Colonic mucosa (tissue), 4 donors: ENCODE measurements at regions not wholly inside any gene's neighbourhood (a gene's known extent, or its start where the extent isn't known, plus 50 kb on each side); places are given as distances from the start of the nearest gene placed in this dataset.

Experiments
- DNase-seq: peaks from one replicate; pipeline ENCODE4 v3.0.0-alpha.2; 2020
- H3K27ac ChIP-seq: fragments of 200-600 bp; one replicate; pipeline ENCODE4 v1.8.0; 2021
- H3K27me3 ChIP-seq: fragments of 200-600 bp; one replicate; pipeline ENCODE4 v1.8.0; 2021
- H3K36me3 ChIP-seq: fragments of 200-600 bp; one replicate; pipeline ENCODE4 v1.8.0; 2021
- H3K4me1 ChIP-seq: fragments of 200-600 bp; one replicate; pipeline ENCODE4 v1.8.0; 2021; ENCODE audit warnings: mild to moderate bottlenecking
- H3K4me3 ChIP-seq: fragments of 200-600 bp; one replicate; pipeline ENCODE4 v1.8.0; 2021
- H3K9ac ChIP-seq, 2 donors: one replicate each; pipeline ENCODE4 v1.7.0; 2013; ENCODE audit warnings: control low read depth in 2 of 2, low read depth in 2 of 2, low read length in 2 of 2
- H3K9me3 ChIP-seq: fragments of 200-600 bp; one replicate; pipeline ENCODE4 v1.8.0; 2021
- intact Hi-C: fragments of 100-400 bp; cut with DNase I; formaldehyde crosslinking; loops from one replicate; pipeline ENCODE4 v1.14.1; 2022
- TF ChIP-seq, protein P1 (sequence below): fragments of 200-600 bp; IDR thresholded peaks from one replicate; pipeline ENCODE4 v1.8.0; 2022; ENCODE audit warnings: antibody characterized with exemption, mild to moderate bottlenecking
- donor health status: healthy.
- donor health status: DM: no; HTN: no; CAD: no.
- donor health status: DM: no; HTN: no; CAD: no.

DNA sequence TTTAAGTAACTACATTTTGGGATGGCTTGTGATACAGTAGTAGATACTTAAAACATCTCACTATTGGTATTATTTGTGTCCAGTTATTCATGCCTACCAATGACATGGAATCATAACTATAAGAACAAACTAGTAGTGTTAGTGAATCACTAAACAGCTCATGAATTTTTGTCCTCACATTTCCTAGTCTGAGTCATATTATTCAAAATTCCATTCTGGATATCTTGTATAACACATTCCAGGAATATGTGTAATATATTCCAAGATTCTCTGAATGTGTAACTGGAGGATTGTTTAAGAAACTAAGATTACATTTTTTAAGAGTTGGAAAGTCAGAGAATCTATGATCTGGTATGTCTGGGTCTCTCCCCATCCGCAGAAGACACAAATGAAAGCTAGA is 565.3 kb upstream of the ZNF608 start:
- intact Hi-C loops = no loop called here
- no peaks in the 10 kb centered on the region for H3K36me3 ChIP-seq

GRCh38 chr5:125313555-125313954 is 567.1 kb upstream of the ZNF608 start:
- H3K27me3 ChIP-seq = no peaks in the 10 kb centered on the region
- no peak overlapping the region for H3K4me3 ChIP-seq
- H3K4me1 ChIP-seq = no peaks in the 10 kb centered on the region
- no peaks in the 10 kb centered on the region for H3K36me3 ChIP-seq
- no peak overlapping the region for H3K9ac ChIP-seq
- intact Hi-C loops = no loop called here
- no peak for DNase-seq
- no peak overlapping the region for H3K27ac ChIP-seq
- TF ChIP-seq, protein P1, sequence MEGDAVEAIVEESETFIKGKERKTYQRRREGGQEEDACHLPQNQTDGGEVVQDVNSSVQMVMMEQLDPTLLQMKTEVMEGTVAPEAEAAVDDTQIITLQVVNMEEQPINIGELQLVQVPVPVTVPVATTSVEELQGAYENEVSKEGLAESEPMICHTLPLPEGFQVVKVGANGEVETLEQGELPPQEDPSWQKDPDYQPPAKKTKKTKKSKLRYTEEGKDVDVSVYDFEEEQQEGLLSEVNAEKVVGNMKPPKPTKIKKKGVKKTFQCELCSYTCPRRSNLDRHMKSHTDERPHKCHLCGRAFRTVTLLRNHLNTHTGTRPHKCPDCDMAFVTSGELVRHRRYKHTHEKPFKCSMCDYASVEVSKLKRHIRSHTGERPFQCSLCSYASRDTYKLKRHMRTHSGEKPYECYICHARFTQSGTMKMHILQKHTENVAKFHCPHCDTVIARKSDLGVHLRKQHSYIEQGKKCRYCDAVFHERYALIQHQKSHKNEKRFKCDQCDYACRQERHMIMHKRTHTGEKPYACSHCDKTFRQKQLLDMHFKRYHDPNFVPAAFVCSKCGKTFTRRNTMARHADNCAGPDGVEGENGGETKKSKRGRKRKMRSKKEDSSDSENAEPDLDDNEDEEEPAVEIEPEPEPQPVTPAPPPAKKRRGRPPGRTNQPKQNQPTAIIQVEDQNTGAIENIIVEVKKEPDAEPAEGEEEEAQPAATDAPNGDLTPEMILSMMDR = no peak
- H3K9me3 ChIP-seq = no peaks in the 10 kb centered on the region

More for the DNA sequence above, 565.3 kb upstream of the ZNF608 start:
- Histone ChIP-seq H3K27me3 (no peaks in the 10 kb centered on the region), H3K4me3 (no peak overlapping the region), H3K4me1 (no peaks in the 10 kb centered on the region), H3K27ac (no peak overlapping the region), H3K9me3 (no peaks in the 10 kb centered on the region), H3K9ac (no peak overlapping the region)
- TF ChIP-seq, protein P1 = no peak
- DNase-seq = no peak

- H3K36me3 ChIP-seq = no peaks in the 10 kb centered on the region
- no peaks in the 10 kb centered on the region for H3K9me3 ChIP-seq
- intact Hi-C loops = no loop called here
- no peak overlapping the region for H3K27ac ChIP-seq
- H3K9ac ChIP-seq = no peak overlapping the region
- no peak overlapping the region for H3K4me3 ChIP-seq
- H3K4me1 ChIP-seq = no peaks in the 10 kb centered on the region
- H3K27me3 ChIP-seq = no peaks in the 10 kb centered on the region
- TF ChIP-seq, protein P1 = no peak
- DNase-seq = no peak
These were observed 568.9 kb upstream of the ZNF608 start for GRCh38 chr5:125315306-125315705.

DNA sequence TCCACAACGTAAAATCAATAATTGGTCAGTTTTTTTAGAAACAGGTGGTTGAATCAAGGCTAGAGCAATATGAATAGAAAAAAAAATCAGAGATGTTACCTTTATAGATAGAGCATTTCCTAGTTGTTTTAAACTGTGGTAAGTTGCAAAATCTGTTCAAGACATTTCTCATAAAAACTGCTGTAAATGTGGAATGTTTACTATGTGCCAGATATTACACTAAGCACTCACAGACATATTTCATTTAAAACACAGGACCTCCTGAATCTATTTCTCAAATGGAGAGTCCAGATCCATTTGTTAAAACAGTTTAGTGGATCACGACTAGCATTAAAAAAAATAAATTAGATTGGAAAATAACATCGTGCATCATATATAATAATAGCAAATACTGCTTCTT is 570.0 kb upstream of the ZNF608 start:
- Histone ChIP-seq H3K9me3 (no peaks in the 10 kb centered on the region), H3K4me3 (no peak overlapping the region), H3K4me1 (no peaks in the 10 kb centered on the region), H3K36me3 (no peaks in the 10 kb centered on the region), H3K27ac (no peak overlapping the region), H3K27me3 (no peaks in the 10 kb centered on the region), H3K9ac (no peak overlapping the region)
- no peak for DNase-seq
- TF ChIP-seq, protein P1 = no peak
- intact Hi-C loops = no loop called here

GRCh38 chr5:125316915-125317535 is 570.6 kb upstream of the ZNF608 start:
- Histone ChIP-seq H3K27ac (no peak overlapping the region), H3K4me3 (no peak overlapping the region), H3K27me3 (no peaks in the 10 kb centered on the region), H3K4me1 (no peaks in the 10 kb centered on the region), H3K9me3 (no peaks in the 10 kb centered on the region), H3K36me3 (no peaks in the 10 kb centered on the region), H3K9ac (no peak overlapping the region)
- TF ChIP-seq, protein P1 = no peak
- intact Hi-C loops = no loop called here
- DNase-seq = no peak
